Testis (tissue), 2 donors: ENCODE measurements at regions not wholly inside any gene's neighbourhood (a gene's known extent, or its start where the extent isn't known, plus 50 kb on each side); places are given as distances from the start of the nearest gene placed in this dataset.

Experiments used
- CTCF ChIP-seq, 3 experiments: fragments of 450-650 bp in 2 of 3; fragments of 200-600 bp in 1 of 3; sonication (generic) in 1 of 3; IDR thresholded peaks; one replicate each; pipeline ENCODE4 v1.5.1; 2016 to 2019; ENCODE audit warnings: antibody characterized with exemption in 3 of 3, mild to moderate bottlenecking in 2 of 3, moderate library complexity in 1 of 3
- POLR2A ChIP-seq: fragments of 450-650 bp; IDR thresholded peaks from one replicate; pipeline ENCODE4 v1.6.1; 2017; ENCODE audit warnings: antibody characterized with exemption, mild to moderate bottlenecking, moderate library complexity

- TF ChIP-seq CTCF (IDR thresholded peaks at IDR 0.05) = no peak
- no peak for TF ChIP-seq POLR2A
Measured at GRCh38 chr4:103397541-103397940, 199.4 kb upstream of the CENPE start.
